Activated T-helper 1 cell treated with anti-CD3 and anti-CD28 coated beads, Interleukin-12 subunit alpha, Interleukin-12 subunit beta, Interleukin-2, Interleukin-4 antibody, amounts not matched to agents 30 ng/mL and 10 ng/mL and 1 ng/mL, durations not matched to agents 14 hours and 24 hours and 36 hours (primary cell): ENCODE measurements at regions not wholly inside any gene's neighbourhood (a gene's known extent, or its start where the extent isn't known, plus 50 kb on each side); places are given as distances from the start of the nearest gene placed in this dataset.
A peak's percentile ranks its signal among the peaks of the same experiment; 100 is the strongest.

Experiments
- DNase-seq: peaks from one replicate; pipeline ENCODE4 v3.0.0; 2021; ENCODE audit warnings: low spot score
- H3K27ac Mint-ChIP-seq: one replicate; pipeline ENCODE4 v1.8.0; 2021; ENCODE audit warnings: mild to moderate bottlenecking, mixed read lengths
- H3K27me3 Mint-ChIP-seq: one replicate; pipeline ENCODE4 v1.8.0; 2022; ENCODE audit warnings: mild to moderate bottlenecking, moderate library complexity, mixed read lengths; ENCODE audit not compliant: insufficient read depth
- H3K36me3 Mint-ChIP-seq: one replicate; pipeline ENCODE4 v1.8.0; 2021; ENCODE audit warnings: low read depth, mixed read lengths
- H3K4me1 Mint-ChIP-seq: one replicate; pipeline ENCODE4 v1.8.0; 2021; ENCODE audit warnings: low read depth, mixed read lengths
- H3K4me3 Mint-ChIP-seq: one replicate; pipeline ENCODE4 v1.8.0; 2021; ENCODE audit warnings: mild to moderate bottlenecking, moderate library complexity, mixed read lengths
- H3K9me3 Mint-ChIP-seq: one replicate; pipeline ENCODE4 v1.8.0; 2021; ENCODE audit warnings: mixed read lengths
- intact Hi-C: fragments of 100-400 bp; cut with micrococcal nuclease; formaldehyde crosslinking; loops from one replicate; pipeline ENCODE4 v1.15.1; 2024

- Mint-ChIP-seq H3K36me3 (no peaks in the 10 kb centered on the region), H3K4me1 (no peaks in the 10 kb centered on the region), H3K9me3 (no peaks in the 10 kb centered on the region), H3K27me3 (no peaks in the 10 kb centered on the region), H3K4me3 (no peak overlapping the region), H3K27ac (no peak overlapping the region)
- no peak for DNase-seq
- intact Hi-C loops = no loop called here
Measured at GRCh38 chr12:116352315-116352835, 74.9 kb upstream of the MED13L start.

DNA sequence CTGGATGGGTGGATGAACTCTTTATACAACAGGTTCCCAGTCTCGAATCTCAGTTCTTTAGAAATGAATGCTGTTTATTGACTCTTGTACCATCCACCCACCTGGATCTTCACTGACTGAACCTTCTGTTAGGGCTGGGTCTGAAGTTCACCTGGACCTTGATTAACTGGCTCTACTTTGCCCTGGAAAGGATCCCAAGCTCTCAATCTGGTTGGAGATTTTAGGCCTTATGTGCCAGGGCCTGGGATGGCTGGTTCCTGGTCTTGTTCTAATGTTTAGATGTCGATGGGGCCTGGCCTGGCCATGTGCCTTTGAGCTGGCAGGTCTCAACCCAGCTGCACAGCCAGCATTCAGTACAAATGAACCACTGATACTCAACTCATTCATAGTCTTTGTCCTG lies 76.5 kb upstream of the MED13L start:
- Mint-ChIP-seq H3K9me3 (no peaks in the 10 kb centered on the region), H3K4me1 (peaks cover 13% of the 10 kb centered on the region), H3K36me3 (no peaks in the 10 kb centered on the region), H3K27ac (no peak overlapping the region), H3K27me3 (no peaks in the 10 kb centered on the region), H3K4me3 (no peak overlapping the region)
- intact Hi-C loops = no loop called here
- no peak for DNase-seq

- no peak for DNase-seq
- Mint-ChIP-seq H3K27me3 (no peaks in the 10 kb centered on the region), H3K4me3 (no peak overlapping the region), H3K36me3 (no peaks in the 10 kb centered on the region), H3K9me3 (no peaks in the 10 kb centered on the region), H3K4me1 (peaks cover 19% of the 10 kb centered on the region), H3K27ac (no peak overlapping the region)
- intact Hi-C loops = no loop called here
Measured at GRCh38 chr12:116354534-116354933, 77.0 kb upstream of the MED13L start.

DNA sequence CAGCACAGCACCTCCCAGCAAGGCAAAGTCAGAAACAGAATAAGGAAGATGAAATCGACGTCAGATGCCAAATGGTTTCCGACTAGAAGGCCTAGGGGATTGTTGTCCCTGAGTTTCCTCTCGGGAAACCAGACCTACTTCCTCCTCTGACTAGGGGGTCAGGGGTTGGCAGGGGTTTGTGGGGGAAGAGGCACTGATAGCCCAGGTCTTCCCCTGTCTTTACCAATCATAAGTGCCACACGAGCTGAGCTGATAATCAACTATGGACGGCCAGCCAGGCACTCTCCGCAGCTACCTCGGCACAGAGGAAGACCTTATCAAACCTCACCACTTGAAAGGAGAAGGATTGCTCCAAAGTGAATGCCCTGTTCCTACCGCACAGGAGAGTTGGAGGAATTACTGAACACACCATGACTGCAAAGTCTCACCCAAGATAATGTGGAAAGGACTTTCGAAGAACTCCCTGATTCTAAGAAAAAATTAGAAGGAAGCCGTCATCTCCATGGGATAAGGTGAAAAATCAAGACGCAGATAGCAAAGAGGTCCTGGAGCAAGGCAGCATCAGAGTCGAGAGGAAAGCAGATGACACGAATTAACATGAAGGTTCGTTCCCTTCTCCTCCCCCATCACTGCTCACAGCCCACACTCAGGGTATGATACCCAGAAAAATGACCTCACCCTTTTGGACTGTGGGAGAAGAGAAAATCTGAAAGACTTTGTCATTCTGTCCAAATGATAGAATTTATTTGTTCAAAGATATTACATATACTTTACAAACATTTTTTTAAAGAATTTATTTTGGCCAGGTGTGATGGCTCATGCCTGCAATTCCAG lies 77.7 kb upstream of the MED13L start:
- H3K27ac Mint-ChIP-seq = no peak overlapping the region
- no peak for DNase-seq
- H3K4me3 Mint-ChIP-seq = no peak overlapping the region
- H3K9me3 Mint-ChIP-seq = no peaks in the 10 kb centered on the region
- H3K4me1 Mint-ChIP-seq = peaks cover 24% of the 10 kb centered on the region
- intact Hi-C loops = no loop called here
- no peaks in the 10 kb centered on the region for H3K36me3 Mint-ChIP-seq
- H3K27me3 Mint-ChIP-seq = peaks cover 1% of the 10 kb centered on the region

GRCh38 chr12:116358536-116358892 lies 81.0 kb upstream of the MED13L start:
- intact Hi-C loops = loop anchor here (2.0 kb wide), 2 partner anchors 34 to 82 kb away; partner anchors contain the start of gene MED13L
- Mint-ChIP-seq H3K4me3 (peak overlapping the region; percentile 54), H3K36me3 (no peaks in the 10 kb centered on the region), H3K27me3 (peaks cover 4% of the 10 kb centered on the region), H3K9me3 (no peaks in the 10 kb centered on the region), H3K4me1 (peaks cover 33% of the 10 kb centered on the region), H3K27ac (peak overlapping the region; percentile 85)
- no peak for DNase-seq

GRCh38 chr12:116358893-116359761 lies 81.6 kb upstream of the MED13L start:
- peak; percentile 58 for DNase-seq
- intact Hi-C loops = loop anchor here (1.0 to 2.0 kb wide), 4 partner anchors 34 to 201 kb away; partner anchors contain the start of gene MED13L
- Mint-ChIP-seq H3K4me1 (peaks cover 33% of the 10 kb centered on the region), H3K36me3 (no peaks in the 10 kb centered on the region), H3K27me3 (peaks cover 4% of the 10 kb centered on the region), H3K27ac (peak overlapping the region; percentile 85), H3K4me3 (peak overlapping the region; percentile 56), H3K9me3 (no peaks in the 10 kb centered on the region)

GRCh38 chr12:116360579-116361413 lies 83.3 kb upstream of the MED13L start:
- Mint-ChIP-seq H3K9me3 (no peaks in the 10 kb centered on the region), H3K36me3 (no peaks in the 10 kb centered on the region), H3K4me3 (peak overlapping the region; percentile 20), H3K27ac (peak overlapping the region; percentile 16), H3K27me3 (peaks cover 4% of the 10 kb centered on the region), H3K4me1 (peaks cover 39% of the 10 kb centered on the region)
- intact Hi-C loops = no loop called here
- no peak for DNase-seq

DNA sequence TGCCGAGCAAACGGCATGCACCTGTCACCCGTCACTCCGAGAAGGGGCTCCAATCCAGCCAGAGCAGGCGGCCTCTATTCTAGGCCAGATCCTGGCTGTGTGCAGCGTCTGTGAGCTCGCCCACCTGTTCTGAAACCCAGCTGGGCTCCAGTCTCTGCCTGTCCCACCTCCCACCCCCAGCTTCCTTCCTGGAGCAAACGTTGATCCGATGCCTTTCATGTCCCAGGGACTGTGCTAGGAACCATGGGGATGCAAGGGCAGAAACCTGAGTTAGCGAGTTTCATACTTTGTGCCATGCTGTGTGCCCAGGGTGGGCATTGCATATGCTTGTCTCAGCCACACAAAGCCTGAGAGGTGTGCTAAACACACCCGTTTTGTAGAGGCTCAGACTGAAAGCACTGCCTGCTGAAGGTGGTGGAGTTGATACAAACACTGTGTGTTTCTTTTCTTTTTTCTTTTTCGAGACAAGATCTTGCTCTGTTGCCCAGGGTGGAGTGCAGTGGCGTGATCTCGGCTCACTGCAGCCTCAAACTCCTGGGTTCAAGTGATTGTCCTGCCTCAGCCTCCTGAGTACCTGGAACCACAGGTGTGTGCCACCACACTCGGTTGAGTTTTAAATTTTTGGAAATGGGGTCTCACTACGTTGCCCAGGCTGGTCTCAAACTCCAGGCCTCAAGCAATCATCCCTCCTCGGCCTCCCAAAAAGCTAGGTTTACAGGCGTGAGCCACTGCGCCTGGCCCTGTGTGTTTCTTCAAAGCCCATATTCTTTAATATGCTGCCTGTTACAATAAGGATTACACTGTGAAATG lies 84.1 kb upstream of the MED13L start:
- DNase-seq = no peak
- H3K27ac Mint-ChIP-seq = no peak overlapping the region
- no peaks in the 10 kb centered on the region for H3K36me3 Mint-ChIP-seq
- H3K4me1 Mint-ChIP-seq = peaks cover 39% of the 10 kb centered on the region
- no peak overlapping the region for H3K4me3 Mint-ChIP-seq
- intact Hi-C loops = no loop called here
- H3K27me3 Mint-ChIP-seq = peaks cover 4% of the 10 kb centered on the region
- no peaks in the 10 kb centered on the region for H3K9me3 Mint-ChIP-seq

GRCh38 chr12:116365114-116365513 lies 87.6 kb upstream of the MED13L start:
- H3K27ac Mint-ChIP-seq = no peak overlapping the region
- no peak overlapping the region for H3K4me3 Mint-ChIP-seq
- no peaks in the 10 kb centered on the region for H3K9me3 Mint-ChIP-seq
- H3K4me1 Mint-ChIP-seq = peaks cover 15% of the 10 kb centered on the region
- peaks cover 3% of the 10 kb centered on the region for H3K27me3 Mint-ChIP-seq
- H3K36me3 Mint-ChIP-seq = no peaks in the 10 kb centered on the region
- no peak for DNase-seq
- intact Hi-C loops = no loop called here

DNA sequence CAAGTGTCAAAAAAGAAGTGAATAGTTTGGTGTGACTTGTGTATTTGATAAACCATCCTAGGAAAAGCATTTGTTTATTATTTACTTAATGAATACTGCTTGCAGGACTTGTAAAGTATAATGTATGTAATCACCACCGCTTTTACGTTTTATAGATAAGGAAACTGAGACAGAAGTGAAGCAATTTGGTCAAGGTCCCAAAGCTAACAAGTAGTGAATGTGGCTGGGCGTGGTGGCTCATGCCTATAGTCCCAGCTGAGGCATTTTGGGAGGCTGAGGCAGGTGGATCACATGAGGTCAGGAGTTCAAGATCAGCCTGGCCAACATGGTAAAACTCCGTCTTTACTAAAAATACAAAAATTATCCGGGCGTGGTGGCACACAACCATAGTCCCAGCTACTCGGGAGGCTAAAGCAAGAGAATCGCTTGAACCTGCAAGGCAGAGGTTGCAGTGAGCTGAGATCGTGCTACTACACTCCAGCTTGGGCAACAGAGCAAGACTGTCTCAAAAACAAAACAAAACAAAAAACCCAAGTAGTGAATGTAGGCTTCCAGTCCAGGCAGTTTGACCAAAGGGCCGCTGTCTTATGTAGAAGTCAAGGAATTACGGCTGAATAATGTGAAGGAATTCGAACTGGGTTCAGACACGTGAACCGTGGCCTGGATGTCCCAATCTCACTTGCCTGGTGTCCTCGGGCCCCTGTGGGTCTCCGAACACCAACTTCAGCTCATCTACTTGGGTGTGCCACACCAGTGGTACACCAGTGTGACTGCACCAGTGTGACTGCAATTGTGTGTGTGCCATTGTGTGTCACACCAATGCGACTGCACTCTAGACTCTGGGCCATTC lies 88.3 kb upstream of the MED13L start:
- no peak overlapping the region for H3K27ac Mint-ChIP-seq
- peaks cover 10% of the 10 kb centered on the region for H3K4me1 Mint-ChIP-seq
- H3K9me3 Mint-ChIP-seq = no peaks in the 10 kb centered on the region
- no peaks in the 10 kb centered on the region for H3K36me3 Mint-ChIP-seq
- no peak overlapping the region for H3K4me3 Mint-ChIP-seq
- DNase-seq = no peak
- intact Hi-C loops = no loop called here
- no peaks in the 10 kb centered on the region for H3K27me3 Mint-ChIP-seq

- DNase-seq = no peak
- no peaks in the 10 kb centered on the region for H3K36me3 Mint-ChIP-seq
- H3K9me3 Mint-ChIP-seq = no peaks in the 10 kb centered on the region
- no peak overlapping the region for H3K4me3 Mint-ChIP-seq
- H3K27ac Mint-ChIP-seq = no peak overlapping the region
- intact Hi-C loops = no loop called here
- H3K27me3 Mint-ChIP-seq = no peaks in the 10 kb centered on the region
- peaks cover 6% of the 10 kb centered on the region for H3K4me1 Mint-ChIP-seq
Measured at GRCh38 chr12:116366456-116366776, 88.9 kb upstream of the MED13L start.
